ENCODE measurements at regions not wholly inside any gene's neighbourhood (a gene's known extent, or its start where the extent isn't known, plus 50 kb on each side); places are given as distances from the start of the nearest gene placed in this dataset.

DNA sequence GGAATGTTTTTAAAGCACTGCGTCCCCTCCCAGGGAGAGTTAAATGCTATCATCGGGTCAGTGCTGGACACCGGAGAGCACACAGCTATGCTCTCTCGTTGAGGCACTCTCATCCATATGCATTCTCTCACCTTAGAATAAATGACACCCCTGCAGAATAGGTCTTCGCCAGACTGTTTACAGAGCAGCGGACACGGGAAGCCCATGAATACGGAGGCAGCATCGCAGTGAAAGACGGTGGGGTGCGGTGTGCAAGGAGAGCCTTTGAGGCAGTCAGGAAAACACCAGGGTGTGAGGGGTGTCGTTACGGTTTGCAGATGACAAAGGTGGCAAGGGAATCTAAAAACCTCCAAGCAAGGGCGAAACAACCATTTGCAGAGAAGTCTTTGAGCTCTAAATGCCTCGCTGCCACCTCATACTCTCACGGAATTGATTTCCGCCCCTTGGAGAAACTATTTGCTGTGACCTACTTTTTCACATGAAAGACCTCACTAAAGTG is 169.2 kb upstream of the FHL2 start:
- TF ChIP-seq EZH2 (IDR thresholded peaks at IDR 0.05; ENCODE audit: insufficient read depth, poor library complexity, severe bottlenecking) (no peak), EZH2phosphoT487 (IDR thresholded peaks at IDR 0.05; ENCODE audit: insufficient read depth, low read depth) (no peak)
- Histone ChIP-seq H3K9ac (no peak overlapping the region), H3K9me3 (ENCODE audit: low read depth) (no peaks in the 10 kb centered on the region), H3K9me2 (ENCODE audit: insufficient read depth) (no peaks in the 10 kb centered on the region), H4K20me1 (ENCODE audit: insufficient read depth) (no peaks in the 10 kb centered on the region), H3K79me2 (ENCODE audit: insufficient read depth) (no peaks in the 10 kb centered on the region), H3K4me1 (ENCODE audit: insufficient read depth) (no peaks in the 10 kb centered on the region), H2AFZ (no peak overlapping the region), H3K4me3 (no peak overlapping the region), H3K4me2 (ENCODE audit: unreplicated experiment) (no peak overlapping the region), H3K27me3 (replicated peaks; ENCODE audit: insufficient read depth) (0 out of 2 replicates have a peak, but pooled peaks cover 29% of the 10 kb centered on the region), H3F3A (ENCODE audit: insufficient read depth) (no peaks in the 10 kb centered on the region), H3K27ac (no peak overlapping the region), H3K36me3 (ENCODE audit: low read depth) (no peaks in the 10 kb centered on the region)
- in situ Hi-C loops (cut with MboI): no loop called here
- DNase-seq: no peak
- 38 to 40% methylated on average over 17 of the region's 17 CpGs for WGBS, 2 experiments (ENCODE audit: low coverage in 1 of 2, low lambda C conversion rate in 2 of 2, missing lambda C conversion rate in 2 of 2)

DNA sequence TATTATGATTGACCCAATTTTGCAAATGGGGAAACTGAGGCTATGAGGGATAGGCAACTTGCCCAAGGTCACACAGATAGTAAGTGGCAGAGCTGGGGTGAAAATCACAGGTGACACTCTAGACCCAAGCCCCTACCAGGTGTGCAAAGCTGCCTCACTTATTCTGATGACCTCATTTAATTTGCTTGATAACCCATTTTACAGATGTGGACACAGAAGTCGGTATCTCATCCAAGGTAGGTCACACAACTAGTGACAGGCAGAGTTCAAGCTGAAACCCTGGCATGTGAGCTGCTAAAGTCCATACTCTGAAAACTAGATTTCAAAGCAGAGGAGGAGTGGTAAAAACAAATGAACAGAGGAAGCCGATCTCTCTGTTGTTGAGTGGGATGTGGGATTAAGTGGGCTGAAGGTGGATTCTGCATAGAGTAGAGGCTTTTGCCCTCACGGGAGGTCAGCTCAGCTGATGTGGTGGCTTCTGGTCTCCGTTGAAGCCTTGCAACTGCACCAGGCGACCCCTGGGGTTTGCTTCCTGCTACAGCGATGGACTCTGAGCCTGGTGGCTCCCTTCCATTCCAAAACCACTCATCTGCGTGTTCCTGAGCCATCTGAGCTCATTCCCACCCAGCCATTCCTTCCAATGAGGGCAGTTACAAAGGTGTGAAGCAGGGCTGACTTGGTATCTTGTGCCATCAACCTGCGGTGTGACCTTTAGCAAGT is 164.3 kb upstream of the FHL2 start:
- Histone ChIP-seq H3K9me2 (ENCODE audit: insufficient read depth) (no peaks in the 10 kb centered on the region), H2AFZ (no peak overlapping the region), H3K9me3 (ENCODE audit: low read depth) (no peaks in the 10 kb centered on the region), H4K20me1 (ENCODE audit: insufficient read depth) (no peaks in the 10 kb centered on the region), H3F3A (ENCODE audit: insufficient read depth) (no peaks in the 10 kb centered on the region), H3K36me3 (ENCODE audit: low read depth) (no peaks in the 10 kb centered on the region), H3K27ac (no peak overlapping the region), H3K79me2 (ENCODE audit: insufficient read depth) (no peaks in the 10 kb centered on the region), H3K4me3 (no peak overlapping the region), H3K4me1 (ENCODE audit: insufficient read depth) (no peaks in the 10 kb centered on the region), H3K27me3 (replicated peaks; ENCODE audit: insufficient read depth) (peaks cover 58% of the 10 kb centered on the region), H3K4me2 (ENCODE audit: unreplicated experiment) (no peak overlapping the region), H3K9ac (no peak overlapping the region)
- 59 to 63% methylated on average over 8 of the region's 8 CpGs for WGBS, 2 experiments (ENCODE audit: low coverage in 1 of 2, low lambda C conversion rate in 2 of 2, missing lambda C conversion rate in 2 of 2)
- TF ChIP-seq EZH2phosphoT487 (IDR thresholded peaks at IDR 0.05; ENCODE audit: insufficient read depth, low read depth) (no peak), EZH2 (IDR thresholded peaks at IDR 0.05; ENCODE audit: insufficient read depth, poor library complexity, severe bottlenecking) (no peak)
- no peak for DNase-seq
- in situ Hi-C loops (cut with MboI): no loop called here

DNA sequence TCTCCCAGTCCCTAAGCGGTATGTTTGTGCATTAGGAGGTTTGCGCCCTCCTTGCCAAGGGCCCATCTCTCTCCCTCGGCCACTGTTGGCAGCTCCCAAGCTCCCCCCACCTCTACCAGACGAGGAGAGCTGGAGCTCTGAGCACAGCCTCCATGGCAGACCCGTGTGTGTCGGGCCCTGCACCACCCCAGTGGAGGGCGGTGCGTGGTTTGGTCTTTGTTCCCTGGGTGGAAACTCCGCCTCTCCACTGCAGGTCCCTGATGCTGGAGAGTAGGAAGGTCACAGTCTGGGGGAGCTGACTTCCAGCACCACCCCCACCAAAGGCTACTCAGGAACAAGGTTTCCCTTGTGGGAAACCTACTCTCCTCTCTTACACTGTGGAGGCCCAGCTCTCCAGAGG is 162.6 kb upstream of the FHL2 start:
- Histone ChIP-seq H3K4me1 (ENCODE audit: insufficient read depth) (no peaks in the 10 kb centered on the region), H3F3A (ENCODE audit: insufficient read depth) (no peaks in the 10 kb centered on the region), H3K9me3 (ENCODE audit: low read depth) (no peaks in the 10 kb centered on the region), H3K27ac (no peak overlapping the region), H3K9ac (no peak overlapping the region), H3K36me3 (ENCODE audit: low read depth) (no peaks in the 10 kb centered on the region), H4K20me1 (ENCODE audit: insufficient read depth) (no peaks in the 10 kb centered on the region), H3K4me3 (no peak overlapping the region), H3K27me3 (replicated peaks; ENCODE audit: insufficient read depth) (peaks cover 71% of the 10 kb centered on the region), H3K4me2 (ENCODE audit: unreplicated experiment) (no peak overlapping the region), H3K79me2 (ENCODE audit: insufficient read depth) (no peaks in the 10 kb centered on the region), H2AFZ (no peak overlapping the region), H3K9me2 (ENCODE audit: insufficient read depth) (no peaks in the 10 kb centered on the region)
- no peak for DNase-seq
- TF ChIP-seq EZH2 (IDR thresholded peaks at IDR 0.05; ENCODE audit: insufficient read depth, poor library complexity, severe bottlenecking): no peak
- TF ChIP-seq EZH2phosphoT487 (IDR thresholded peaks at IDR 0.05; ENCODE audit: insufficient read depth, low read depth): no peak
- in situ Hi-C loops (cut with MboI): no loop called here
- 53 to 57% methylated on average over 9 of the region's 9 CpGs for WGBS, 2 experiments (ENCODE audit: low coverage in 1 of 2, low lambda C conversion rate in 2 of 2, missing lambda C conversion rate in 2 of 2)

DNA sequence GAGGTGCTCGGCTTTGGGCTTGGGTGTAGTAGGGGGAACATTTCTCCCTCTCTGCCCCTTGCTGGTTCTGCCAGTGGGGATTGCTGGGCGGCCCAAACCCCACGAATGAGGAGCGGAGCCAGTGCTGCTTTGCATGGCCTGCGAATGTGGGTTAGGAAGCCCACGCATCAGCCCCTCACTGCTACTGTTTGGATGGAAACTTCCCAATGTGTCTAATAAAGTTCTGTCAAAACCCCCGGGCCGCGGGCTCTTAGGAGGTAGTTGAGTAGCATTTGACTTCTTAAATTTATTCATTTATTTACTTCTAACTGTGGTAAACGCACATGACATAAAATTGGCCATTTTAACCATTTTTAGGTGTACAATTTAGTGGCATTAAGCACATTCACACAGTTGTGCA is 161.3 kb upstream of the FHL2 start:
- Histone ChIP-seq H3K36me3 (ENCODE audit: low read depth) (no peaks in the 10 kb centered on the region), H3F3A (ENCODE audit: insufficient read depth) (no peaks in the 10 kb centered on the region), H4K20me1 (ENCODE audit: insufficient read depth) (no peaks in the 10 kb centered on the region), H3K4me2 (ENCODE audit: unreplicated experiment) (no peak overlapping the region), H2AFZ (no peak overlapping the region), H3K9me3 (ENCODE audit: low read depth) (no peaks in the 10 kb centered on the region), H3K9ac (no peak overlapping the region), H3K27ac (no peak overlapping the region), H3K4me3 (no peak overlapping the region), H3K79me2 (ENCODE audit: insufficient read depth) (no peaks in the 10 kb centered on the region), H3K27me3 (replicated peaks; ENCODE audit: insufficient read depth) (peaks cover 83% of the 10 kb centered on the region), H3K4me1 (ENCODE audit: insufficient read depth) (no peaks in the 10 kb centered on the region), H3K9me2 (ENCODE audit: insufficient read depth) (no peaks in the 10 kb centered on the region)
- DNase-seq: no peak
- no peak for TF ChIP-seq EZH2phosphoT487 (IDR thresholded peaks at IDR 0.05; ENCODE audit: insufficient read depth, low read depth)
- no peak for TF ChIP-seq EZH2 (IDR thresholded peaks at IDR 0.05; ENCODE audit: insufficient read depth, poor library complexity, severe bottlenecking)
- in situ Hi-C loops (cut with MboI): no loop called here
- WGBS, 2 experiments (ENCODE audit: low coverage in 1 of 2, low lambda C conversion rate in 2 of 2, missing lambda C conversion rate in 2 of 2): 77 to 81% methylated on average over 10 of the region's 10 CpGs
